Endodermal cell (in vitro differentiated cells): ENCODE measurements at regions not wholly inside any gene's neighbourhood (a gene's known extent, or its start where the extent isn't known, plus 50 kb on each side); places are given as distances from the start of the nearest gene placed in this dataset.

Experiments used
- DNase-seq: peaks from one replicate; pipeline ENCODE4 v3.0.0-alpha.2; 2017
- H3K27ac ChIP-seq: 2 replicates; pipeline ENCODE4 v1.5.1; 2013; ENCODE audit warnings: mild to moderate bottlenecking, low read depth, low read length, moderate library complexity
- H3K27me3 ChIP-seq: 2 replicates; pipeline ENCODE4 v1.6.1; 2013; ENCODE audit warnings: mild to moderate bottlenecking, low read length, moderate library complexity; ENCODE audit not compliant: insufficient read depth, control insufficient read depth, poor library complexity, severe bottlenecking
- H3K36me3 ChIP-seq: 2 replicates; pipeline ENCODE4 v1.7.0; 2013; ENCODE audit warnings: mild to moderate bottlenecking, low read length, moderate library complexity; ENCODE audit not compliant: control insufficient read depth, insufficient read depth
- H3K4me1 ChIP-seq: one replicate; pipeline ENCODE4 v1.7.0; 2013; ENCODE audit warnings: low read length; ENCODE audit not compliant: control insufficient read depth, insufficient read depth
- H3K4me3 ChIP-seq: 2 replicates; pipeline ENCODE4 v1.5.1; 2013; ENCODE audit warnings: mild to moderate bottlenecking, low read length, moderate library complexity
- H3K9ac ChIP-seq: 2 replicates; pipeline ENCODE4 v1.6.1; 2013; ENCODE audit warnings: mild to moderate bottlenecking, low read length, moderate library complexity; ENCODE audit not compliant: poor library complexity, severe bottlenecking; ENCODE audit errors: extremely low read depth
- H3K9me3 ChIP-seq: 2 replicates; pipeline ENCODE4 v1.6.1; 2013; ENCODE audit warnings: mild to moderate bottlenecking, low read length, moderate library complexity; ENCODE audit not compliant: control insufficient read depth
- H3K27ac Mint-ChIP-seq: 2 replicates; pipeline ENCODE4 v1.8.0; 2020; ENCODE audit warnings: mixed read lengths
- H3K27me3 Mint-ChIP-seq: 2 replicates; pipeline ENCODE4 v1.8.0; 2021; ENCODE audit warnings: mild to moderate bottlenecking, mixed read lengths; ENCODE audit not compliant: insufficient read depth
- H3K36me3 Mint-ChIP-seq: 2 replicates; pipeline ENCODE4 v1.8.0; 2020; ENCODE audit warnings: low read depth, mixed read lengths
- H3K4me1 Mint-ChIP-seq: 2 replicates; pipeline ENCODE4 v1.8.0; 2020; ENCODE audit warnings: mixed read lengths
- H3K4me3 Mint-ChIP-seq: 2 replicates; pipeline ENCODE4 v1.8.0; 2020; ENCODE audit warnings: mild to moderate bottlenecking, moderate library complexity, mixed read lengths
- H3K9me3 Mint-ChIP-seq: 2 replicates; pipeline ENCODE4 v1.8.0; 2020; ENCODE audit warnings: mild to moderate bottlenecking, mixed read lengths
- CTCF ChIP-seq: fragments of 200-600 bp; sonication (generic); conservative IDR thresholded peaks from 2 replicates; pipeline ENCODE4 v1.5.0; 2021; ENCODE audit warnings: antibody characterized with exemption, mild to moderate bottlenecking
- WGBS, 2 experiments: methylation state at CpG; one replicate each; pipeline versions ENCODE4 v1.1.5 to v1.1.7; 2013; ENCODE audit warnings: missing lambda C conversion rate in 2 of 2, mixed read lengths in 1 of 2; ENCODE audit not compliant: insufficient coverage in 1 of 2, insufficient read length in 1 of 2; 5-methylcytosine and 5-hydroxymethylcytosine counted together

GRCh38 chr2:67798541-67799160 lies 264.2 kb downstream of the C1D start:
- no peak overlapping the region for H3K9ac ChIP-seq
- no peak overlapping the region for H3K4me3 ChIP-seq
- H3K27me3 ChIP-seq, result no peaks in the 10 kb centered on the region
- WGBS, 2 experiments, result 83 to 97% methylated on average over 3 to 5 of the region's 5 CpGs
- Mint-ChIP-seq H3K4me1 (peaks cover 4% of the 10 kb centered on the region), H3K27me3 (no peaks in the 10 kb centered on the region), H3K9me3 (no peaks in the 10 kb centered on the region), H3K4me3 (no peak overlapping the region), H3K27ac (no peak overlapping the region), H3K36me3 (no peaks in the 10 kb centered on the region)
- H3K9me3 ChIP-seq, result no peaks in the 10 kb centered on the region
- no peak for DNase-seq
- no peak overlapping the region for H3K27ac ChIP-seq
- H3K4me1 ChIP-seq, result no peaks in the 10 kb centered on the region
- H3K36me3 ChIP-seq, result no peaks in the 10 kb centered on the region
- no peak for TF ChIP-seq CTCF

DNA sequence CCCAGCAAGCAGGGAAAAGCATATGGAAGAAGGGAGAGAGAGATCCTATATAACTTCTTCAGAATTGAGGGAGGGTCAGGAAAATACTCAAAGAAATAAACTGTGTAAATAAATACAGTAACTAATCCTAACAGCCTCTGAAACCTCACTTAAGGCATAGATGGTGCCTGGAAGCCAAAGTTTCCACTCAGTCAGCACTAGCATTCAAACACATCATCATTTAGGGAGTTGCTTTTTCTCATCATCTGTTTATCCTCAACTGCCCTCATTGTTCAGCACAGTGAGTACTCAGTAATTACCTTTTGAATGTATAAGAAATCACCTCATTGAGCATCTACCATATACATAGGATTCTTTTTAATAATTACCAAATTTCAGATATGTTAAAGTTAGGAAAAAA lies 262.9 kb downstream of the C1D start:
- no peak for TF ChIP-seq CTCF
- Mint-ChIP-seq H3K9me3 (no peaks in the 10 kb centered on the region), H3K27me3 (no peaks in the 10 kb centered on the region), H3K36me3 (no peaks in the 10 kb centered on the region), H3K4me1 (peaks cover 4% of the 10 kb centered on the region), H3K27ac (no peak overlapping the region), H3K4me3 (no peak overlapping the region)
- no peak overlapping the region for H3K4me3 ChIP-seq
- no peaks in the 10 kb centered on the region for H3K4me1 ChIP-seq
- H3K27ac ChIP-seq, result no peak overlapping the region
- H3K27me3 ChIP-seq, result no peaks in the 10 kb centered on the region
- H3K36me3 ChIP-seq, result no peaks in the 10 kb centered on the region
- H3K9me3 ChIP-seq, result no peaks in the 10 kb centered on the region
- no peak overlapping the region for H3K9ac ChIP-seq
- DNase-seq, result no peak

DNA sequence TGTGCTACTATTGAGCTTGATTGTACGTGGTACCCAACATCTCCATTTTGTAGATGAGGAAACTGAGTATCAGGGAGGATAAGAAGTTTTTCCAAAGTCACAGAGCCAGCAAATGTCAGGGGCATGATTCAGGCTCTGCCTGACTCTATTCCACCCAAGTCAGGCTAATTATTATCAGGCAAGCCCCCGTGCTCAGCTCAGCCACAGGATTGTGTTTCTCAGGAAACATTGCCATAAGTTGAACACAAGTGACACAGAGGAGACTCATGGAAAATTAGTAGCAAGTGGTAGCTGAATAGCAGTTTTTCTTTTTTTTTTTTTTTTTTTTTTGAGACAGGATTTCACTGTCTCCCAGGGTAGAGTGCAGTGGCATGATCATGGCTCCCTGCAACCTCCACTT lies 260.5 kb downstream of the C1D start:
- no peaks in the 10 kb centered on the region for H3K4me1 ChIP-seq
- TF ChIP-seq CTCF, result no peak
- Mint-ChIP-seq H3K27me3 (peaks cover 5% of the 10 kb centered on the region), H3K27ac (no peak overlapping the region), H3K36me3 (no peaks in the 10 kb centered on the region), H3K4me1 (peaks cover 4% of the 10 kb centered on the region), H3K9me3 (no peaks in the 10 kb centered on the region), H3K4me3 (no peak overlapping the region)
- H3K36me3 ChIP-seq, result no peaks in the 10 kb centered on the region
- DNase-seq, result no peak
- no peaks in the 10 kb centered on the region for H3K9me3 ChIP-seq
- no peak overlapping the region for H3K4me3 ChIP-seq
- no peak overlapping the region for H3K9ac ChIP-seq
- H3K27ac ChIP-seq, result no peak overlapping the region
- no peaks in the 10 kb centered on the region for H3K27me3 ChIP-seq
- 71 to 97% methylated on average over 1 to 2 of the region's 2 CpGs for WGBS, 2 experiments
